HG03097 (cell line): ENCODE measurements at regions not wholly inside any gene's neighbourhood (a gene's known extent, or its start where the extent isn't known, plus 50 kb on each side); places are given as distances from the start of the nearest gene placed in this dataset.
"Not testable (repeated sequence)": the region's sequence is repeated elsewhere in the genome, so short reads cannot be mapped to it uniquely, and the experiment has no call there.

Experiments used
- ATAC-seq: cut with Tn5 transposase; IDR thresholded peaks from one replicate; pipeline ENCODE4 v1.9.1; 2021; ENCODE audit not compliant: unreplicated experiment, low FRiP score

GRCh38 chr11:38191101-38191500 lies 1593.1 kb upstream of the RAG2 start:
- ATAC-seq: no peak

GRCh38 chr11:38182126-38182866 lies 1584.3 kb upstream of the RAG2 start:
- ATAC-seq: no peak

DNA sequence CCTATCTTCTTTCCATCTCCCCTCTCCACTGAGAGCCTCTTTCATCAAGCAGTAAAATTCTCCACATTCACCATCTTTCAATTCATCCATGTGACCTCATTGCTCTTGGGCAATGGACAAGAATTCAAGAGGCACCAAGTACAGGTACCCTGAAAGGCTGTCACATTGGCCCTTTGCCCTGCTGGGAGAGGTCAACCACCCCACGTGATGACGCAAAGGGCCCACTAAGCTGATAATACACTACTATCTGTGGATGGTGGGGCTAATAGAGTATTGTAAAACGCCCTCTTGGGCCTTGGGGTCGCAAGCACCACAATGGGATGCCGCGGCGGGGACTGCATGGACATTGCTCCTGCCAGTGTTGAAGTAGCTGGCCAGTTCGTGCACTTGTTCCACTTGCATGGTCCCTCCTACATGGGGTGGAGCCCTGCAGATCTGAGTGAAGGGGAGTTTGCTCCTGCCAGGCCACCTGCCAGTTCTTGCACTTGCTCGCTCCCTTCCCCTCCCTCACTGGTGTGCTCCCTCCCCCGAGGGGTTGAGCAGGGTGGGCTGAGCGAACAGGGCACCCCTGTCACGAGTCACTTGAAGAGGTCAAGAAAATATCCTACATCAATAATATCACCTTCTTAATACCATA lies 1578.8 kb upstream of the RAG2 start:
- no peak for ATAC-seq

DNA sequence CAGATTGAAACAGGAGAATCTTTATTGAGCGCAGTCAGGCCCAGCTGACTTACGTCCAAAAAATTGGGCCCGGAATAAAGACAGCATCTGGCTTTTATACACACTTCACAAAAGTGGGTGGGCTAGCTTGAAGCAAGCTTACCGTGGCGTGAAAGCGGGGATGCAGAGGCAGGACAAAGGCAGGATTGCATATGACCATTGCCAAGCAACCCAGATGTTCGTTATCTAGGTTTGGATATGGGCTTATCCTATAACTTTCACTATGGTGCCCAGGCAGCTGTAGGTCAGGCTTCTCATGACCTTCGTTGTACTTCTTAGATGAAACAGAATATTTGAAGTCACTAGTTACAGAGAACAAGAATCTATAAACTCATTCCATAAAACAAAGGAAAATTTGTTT lies 1575.6 kb upstream of the RAG2 start:
- no peak for ATAC-seq

GRCh38 chr11:38169286-38169685 lies 1571.2 kb upstream of the RAG2 start:
- no peak for ATAC-seq

DNA sequence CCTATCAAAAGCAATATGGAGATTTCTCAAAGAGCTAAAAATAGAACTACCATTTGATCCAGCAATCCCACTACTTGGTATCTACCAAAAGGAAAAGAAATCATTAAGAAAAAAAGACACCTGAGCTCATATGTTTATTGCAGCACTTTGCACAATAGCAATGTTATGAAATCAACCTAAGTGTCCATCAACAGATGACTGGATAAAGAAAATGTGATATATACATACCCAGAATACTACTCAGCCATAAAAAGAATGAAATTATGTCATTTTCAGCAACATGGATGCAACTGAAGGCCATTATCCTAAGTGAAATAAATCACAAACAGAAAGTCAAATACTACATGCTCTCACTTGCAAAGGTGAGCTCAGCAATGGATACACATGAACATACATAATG lies 1565.5 kb upstream of the RAG2 start:
- no peak for ATAC-seq

DNA sequence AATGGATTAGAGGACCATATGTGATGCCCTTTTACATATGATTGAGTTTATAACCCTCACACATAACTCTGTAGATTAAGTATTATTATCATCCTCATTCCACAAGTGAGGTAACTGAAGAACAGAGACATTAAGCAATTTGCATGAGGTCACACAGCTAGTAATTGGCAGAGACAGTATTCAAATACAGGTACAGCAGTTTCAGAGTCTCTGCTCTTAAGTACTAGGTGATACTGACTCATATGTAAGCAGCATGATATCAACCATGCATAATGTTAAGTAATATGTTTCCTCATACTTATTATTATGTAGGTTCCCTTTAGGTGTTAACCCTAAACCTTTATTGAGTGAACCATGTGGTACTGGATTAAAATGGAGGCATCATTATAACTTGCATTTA lies 1562.4 kb upstream of the RAG2 start:
- ATAC-seq: no peak

DNA sequence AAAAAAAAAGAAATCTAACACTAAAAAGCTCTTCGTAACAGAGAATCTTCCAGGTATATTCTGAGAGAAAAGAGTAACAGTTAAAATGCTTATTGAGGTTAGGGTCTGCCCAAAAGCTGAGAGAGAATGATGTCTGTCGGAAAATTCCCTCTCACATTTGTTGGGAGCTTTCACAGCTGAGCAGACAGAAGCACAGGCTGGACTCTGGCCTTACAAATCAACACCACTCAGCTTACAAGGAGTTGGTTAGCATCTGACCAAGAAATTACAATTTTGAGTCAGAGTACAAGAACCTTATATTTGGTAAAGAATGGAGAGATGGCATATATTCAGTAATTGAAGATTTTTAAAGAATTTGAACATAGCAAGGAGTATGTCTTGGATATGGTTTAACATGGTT lies 1561.0 kb upstream of the RAG2 start:
- no peak for ATAC-seq

DNA sequence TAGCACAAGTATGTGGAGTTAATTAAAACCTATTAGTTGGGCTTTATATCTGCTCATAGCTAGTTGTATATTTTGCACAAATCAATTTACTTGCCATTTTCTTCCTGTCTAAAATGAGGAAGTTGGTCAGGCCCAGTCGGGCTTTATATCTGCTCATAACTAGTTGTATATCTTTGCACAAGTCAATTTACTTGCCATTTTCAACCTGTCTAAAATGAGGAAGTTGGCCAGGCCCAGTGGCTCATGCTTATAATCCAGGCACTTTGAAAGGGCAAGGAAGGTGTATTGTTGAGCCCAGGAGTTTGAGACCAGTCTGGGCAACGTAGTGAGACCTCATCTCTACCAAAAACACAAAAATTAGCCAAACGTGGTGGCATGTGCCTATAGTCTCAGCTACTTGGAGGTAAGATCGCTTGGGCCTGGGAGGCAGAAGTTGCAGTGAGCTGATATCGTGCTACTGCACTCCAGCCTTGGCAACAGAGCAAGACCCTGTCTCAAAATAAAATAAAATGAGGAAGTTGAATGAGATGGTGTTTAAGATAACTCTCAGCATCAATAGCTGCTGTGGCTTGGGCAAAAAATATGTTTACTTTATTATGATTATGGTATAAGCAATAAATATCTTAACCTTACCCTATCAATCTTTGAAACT lies 1558.6 kb upstream of the RAG2 start:
- ATAC-seq: no peak

DNA sequence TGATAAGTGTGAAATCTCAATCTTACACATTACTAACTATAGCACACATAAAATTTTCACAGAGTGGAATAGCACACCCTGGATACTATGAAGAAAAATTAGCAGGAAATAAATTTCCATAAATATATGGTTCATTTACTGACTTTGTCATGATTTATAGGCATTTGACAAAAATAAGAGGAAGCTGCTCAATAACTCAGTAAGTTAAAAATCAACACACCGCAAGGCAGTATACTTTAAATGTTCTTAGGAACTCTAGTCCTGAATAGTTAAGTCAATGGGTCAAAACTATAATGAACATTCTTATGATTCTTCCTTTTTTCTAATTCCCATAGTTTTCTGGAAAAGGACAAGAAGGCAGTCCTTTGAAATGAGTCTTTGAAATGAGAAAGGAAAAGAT lies 1557.8 kb upstream of the RAG2 start:
- no peak for ATAC-seq

GRCh38 chr11:38153985-38154384 lies 1555.9 kb upstream of the RAG2 start:
- ATAC-seq: no peak

DNA sequence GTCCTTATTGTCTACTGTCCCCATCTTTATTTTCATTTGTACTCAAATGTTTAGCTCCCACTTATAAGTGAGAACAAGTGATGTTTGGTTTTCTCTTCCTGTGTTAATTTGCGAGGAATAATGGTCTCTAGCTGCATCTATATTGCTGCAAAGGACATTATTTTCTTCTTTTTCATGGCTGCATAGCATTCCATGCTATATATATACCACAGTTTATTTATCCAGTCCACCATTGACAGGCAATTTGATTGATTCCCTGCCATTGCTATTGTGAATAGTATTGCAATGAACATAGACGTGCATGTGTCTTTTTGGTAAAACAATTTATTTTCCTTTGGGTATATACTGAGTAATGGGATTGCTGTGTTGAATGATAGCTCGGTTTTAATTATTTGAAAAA lies 1545.8 kb upstream of the RAG2 start:
- no peak for ATAC-seq

DNA sequence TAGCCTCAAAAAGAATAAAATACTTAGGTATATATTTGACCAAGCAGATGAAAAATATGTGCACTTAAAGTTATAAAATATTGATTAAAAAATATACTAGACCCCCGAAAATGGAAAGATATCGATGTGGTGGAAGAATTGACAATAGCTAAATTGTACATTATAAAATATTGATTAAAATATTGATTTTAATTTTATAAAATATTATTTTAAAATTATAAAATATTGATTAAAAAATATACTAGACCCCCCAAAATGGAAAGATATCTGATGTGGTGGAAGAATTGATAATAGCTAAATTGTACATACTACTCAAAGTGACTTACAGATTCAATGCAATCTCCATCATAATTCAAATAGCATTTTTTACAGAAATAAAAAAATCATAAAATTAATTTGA lies 1540.9 kb upstream of the RAG2 start:
- ATAC-seq: no peak

GRCh38 chr11:38136887-38137286 lies 1538.9 kb upstream of the RAG2 start:
- no peak for ATAC-seq

DNA sequence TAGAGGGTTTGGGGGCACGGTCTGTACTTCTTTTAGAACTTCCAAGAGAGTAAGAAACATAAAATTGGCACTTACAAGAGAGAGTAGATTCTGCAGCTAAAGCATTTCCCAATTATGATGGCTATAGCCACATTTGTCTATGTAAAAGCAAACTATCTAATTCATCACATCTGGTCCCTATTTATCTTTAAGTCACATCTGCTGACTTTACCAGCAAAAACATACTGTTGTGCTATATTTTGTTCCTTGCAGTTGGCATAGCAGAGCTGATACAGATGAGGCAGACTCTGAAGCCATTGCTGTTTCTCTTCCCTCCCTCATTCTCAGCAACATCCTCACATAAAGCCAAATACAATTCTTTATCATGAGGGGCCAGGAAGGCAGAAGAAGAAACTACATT lies 1533.5 kb upstream of the RAG2 start:
- no peak for ATAC-seq

DNA sequence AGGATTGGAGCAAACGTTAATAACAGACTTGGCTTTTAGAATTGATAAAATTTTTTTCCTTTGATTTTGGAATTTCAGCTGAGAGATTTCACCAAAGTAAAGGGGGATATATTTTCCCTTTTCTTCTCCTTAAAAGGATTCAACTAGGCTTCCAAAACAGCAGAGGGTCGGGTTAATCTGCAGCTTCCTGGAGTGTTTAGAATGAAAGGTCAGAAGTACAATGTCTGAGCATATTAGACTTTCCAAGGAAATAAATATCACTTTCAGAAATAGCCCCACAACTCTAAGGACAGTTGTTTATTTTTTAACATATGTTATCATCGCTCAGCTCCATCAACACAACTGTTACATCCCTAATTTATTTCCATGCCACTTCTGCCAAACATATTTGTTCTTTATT lies 1532.9 kb upstream of the RAG2 start:
- no peak for ATAC-seq

DNA sequence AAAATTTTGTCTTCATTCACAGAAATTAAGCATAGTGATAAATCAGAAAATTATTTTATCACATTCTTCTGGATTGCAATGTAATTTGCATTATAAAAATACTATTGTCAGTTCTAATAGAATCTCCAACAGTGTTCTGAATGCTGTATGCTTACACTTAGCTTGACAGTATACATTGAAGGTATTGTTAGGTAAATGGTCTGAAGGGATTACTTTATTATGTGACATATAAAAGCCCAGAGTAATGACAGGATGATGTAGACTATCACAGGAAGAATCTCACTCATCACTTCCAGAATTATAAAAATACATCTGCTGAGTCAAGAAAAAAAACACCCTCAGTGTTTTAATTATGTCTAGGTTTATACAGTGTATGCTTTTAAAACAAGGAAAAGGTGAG lies 1532.5 kb upstream of the RAG2 start:
- ATAC-seq: no peak

DNA sequence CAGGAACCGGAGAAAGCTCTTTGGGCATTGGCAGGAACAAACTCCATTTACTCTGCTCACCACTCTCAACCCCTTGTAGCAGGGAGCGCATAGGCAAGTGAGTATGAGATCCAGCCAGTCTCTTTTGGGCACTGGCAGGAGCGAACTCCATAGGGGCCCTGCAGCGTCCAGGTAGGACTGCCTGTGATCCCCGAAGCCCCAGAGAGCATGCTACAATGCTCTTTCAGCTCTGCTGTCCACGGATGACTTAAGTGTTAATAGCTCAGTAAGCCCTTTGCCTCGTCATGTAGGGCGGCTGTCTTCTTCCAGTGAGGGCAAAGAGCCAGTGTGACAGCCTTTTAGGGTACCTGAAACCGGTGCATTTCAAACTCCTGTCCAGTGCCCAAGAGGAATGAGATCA lies 1525.6 kb upstream of the RAG2 start:
- no peak for ATAC-seq

- ATAC-seq: not testable (repeated sequence)
Observed at GRCh38 chr11:38116616-38117015, 1518.6 kb upstream of the RAG2 start.

- not testable (repeated sequence) for ATAC-seq
Observed at GRCh38 chr11:38115381-38115780, 1517.3 kb upstream of the RAG2 start.

DNA sequence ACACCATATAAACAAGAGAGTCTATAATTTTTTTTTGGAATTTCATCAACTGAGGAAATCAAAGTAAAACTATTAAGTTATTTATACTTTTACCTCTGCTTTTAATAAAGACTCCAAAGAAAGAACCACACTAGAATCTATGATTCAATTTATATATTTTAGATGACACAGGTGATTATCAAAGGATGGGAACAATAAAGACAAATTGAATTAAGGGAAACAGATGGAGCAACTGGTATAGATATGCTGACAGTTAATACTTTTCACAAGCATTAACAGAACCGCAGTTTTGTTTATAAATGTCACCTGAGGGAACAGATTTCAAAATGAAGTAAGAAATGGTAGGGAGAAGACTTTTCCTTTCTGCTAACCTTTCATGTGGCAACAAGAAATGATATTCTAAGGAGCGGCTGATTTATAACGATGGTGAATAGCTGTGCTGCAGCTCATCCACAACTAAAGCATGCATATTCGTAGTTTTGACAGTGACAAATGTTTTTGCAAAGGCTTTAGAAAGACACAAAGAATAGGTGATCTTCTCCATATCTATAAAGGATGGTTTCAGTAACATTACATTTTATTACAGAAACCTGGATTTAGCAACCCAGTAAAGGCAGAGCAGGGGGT lies 1502.9 kb upstream of the RAG2 start:
- no peak for ATAC-seq

DNA sequence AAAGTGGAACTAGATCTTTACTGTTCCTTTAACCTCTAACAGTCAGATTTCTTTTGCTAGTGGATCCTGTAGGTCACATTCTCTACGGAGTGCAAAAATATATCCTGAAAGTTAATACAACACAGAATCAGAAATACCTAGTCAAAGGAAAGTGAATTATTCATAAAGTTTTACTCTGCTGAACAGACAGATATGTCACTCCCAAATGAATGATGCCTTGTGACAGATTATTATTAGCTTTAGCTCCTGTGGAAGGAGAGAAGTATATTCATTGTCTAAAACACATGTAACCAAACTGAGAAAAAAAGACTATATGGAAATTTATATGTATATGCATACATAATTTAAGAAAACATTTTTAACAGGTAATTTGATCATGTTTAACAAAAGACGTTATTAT lies 1497.2 kb upstream of the RAG2 start:
- ATAC-seq: no peak
